NOMO-1 (cell line): ENCODE measurements at regions not wholly inside any gene's neighbourhood (a gene's known extent, or its start where the extent isn't known, plus 50 kb on each side); places are given as distances from the start of the nearest gene placed in this dataset.
"Not testable (repeated sequence)": the region's sequence is repeated elsewhere in the genome, so short reads cannot be mapped to it uniquely, and the experiment has no call there.

Experiments used
- DNase-seq, 2 experiments: peaks; one replicate each; lab custom pipeline; 2025; ENCODE audit not compliant: unreplicated experiment in 2 of 2; lab: John Stamatoyannopoulos, UW

DNA sequence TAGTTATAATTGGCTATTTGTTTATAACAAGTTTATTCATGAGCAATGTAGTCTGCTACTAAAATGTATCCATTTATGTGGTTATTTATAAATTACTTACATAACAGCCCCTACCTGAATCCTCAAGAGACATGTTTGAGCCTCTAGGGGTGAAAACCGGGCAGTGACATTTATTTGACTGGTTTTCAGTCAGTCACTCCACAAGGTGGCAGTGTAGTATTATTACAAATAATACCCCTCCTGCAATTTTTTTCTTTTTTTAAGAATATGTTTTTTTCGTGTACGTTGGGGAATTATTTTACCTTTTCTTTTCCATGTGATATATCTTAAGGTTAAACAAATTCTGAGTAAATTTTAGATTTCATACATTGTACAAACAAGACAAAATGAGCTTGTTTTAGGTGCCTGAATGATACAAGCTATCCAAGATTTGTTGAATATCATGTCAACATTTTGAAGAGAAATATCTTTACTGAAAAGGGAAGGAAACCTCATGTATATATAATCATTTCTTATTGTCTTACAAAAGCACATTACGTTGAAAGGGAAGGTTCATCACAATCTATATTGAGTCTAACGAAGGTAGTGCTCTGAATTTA lies 598.7 kb upstream of the TECRL start:
- DNase-seq: peak in 1 of 2 experiments; percentile 12

DNA sequence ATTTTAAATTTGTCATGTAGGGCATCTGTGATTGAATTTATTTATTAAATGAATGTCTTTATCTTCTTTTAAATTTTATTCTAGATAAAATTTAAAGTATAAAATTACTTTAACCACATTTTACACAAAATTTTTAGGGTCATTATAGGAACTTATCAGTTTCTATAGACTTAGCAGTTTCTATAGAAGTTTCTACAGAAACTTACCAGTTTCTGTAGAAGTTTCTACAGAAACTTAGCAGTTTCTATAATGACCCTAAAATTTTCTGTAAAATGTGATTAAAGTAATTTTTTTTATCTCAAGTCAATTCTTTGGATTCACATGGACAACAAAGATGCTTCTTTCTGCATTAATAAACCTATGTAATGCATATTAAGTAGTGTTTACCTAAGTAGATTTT lies 565.9 kb upstream of the TECRL start:
- no peak for DNase-seq

DNA sequence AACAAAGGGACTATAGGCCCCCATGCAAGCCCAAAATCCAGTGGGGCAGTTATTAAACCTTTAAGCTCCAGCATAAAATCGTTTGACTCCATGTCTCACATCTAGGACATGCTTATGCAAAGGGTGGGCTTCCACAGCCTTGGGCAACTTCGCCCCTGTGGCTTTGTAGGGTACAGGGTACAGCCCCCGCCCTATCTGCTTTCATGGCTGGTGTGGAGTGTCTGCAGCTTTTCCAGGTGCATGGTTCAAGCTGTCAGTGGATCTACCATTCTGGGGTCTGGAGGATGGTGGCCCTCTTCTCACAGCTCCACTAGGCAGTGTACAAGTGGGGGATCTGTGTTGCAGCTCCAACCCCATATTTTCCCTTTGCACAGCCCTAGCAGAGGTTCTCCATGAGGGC lies 559.8 kb upstream of the TECRL start:
- DNase-seq: no peak

DNA sequence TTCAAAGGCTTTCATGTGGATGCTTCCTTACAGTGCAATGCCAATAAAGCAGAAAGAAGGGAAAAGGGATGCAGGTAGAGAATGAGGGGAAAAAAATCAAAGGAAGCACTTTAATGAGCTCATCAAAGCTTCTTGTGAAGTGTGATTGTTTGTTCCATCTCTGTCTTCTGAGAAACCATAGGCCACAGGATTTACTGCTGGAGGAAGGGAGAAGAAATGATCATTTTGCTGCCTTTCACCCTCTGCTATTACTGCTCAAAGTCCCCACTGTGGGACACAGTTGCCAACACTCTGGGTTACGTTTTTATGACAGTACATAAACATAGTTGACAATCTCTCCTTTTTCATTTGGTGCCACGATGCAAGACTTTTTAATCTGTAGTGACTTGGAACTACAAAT lies 558.0 kb upstream of the TECRL start:
- no peak for DNase-seq

DNA sequence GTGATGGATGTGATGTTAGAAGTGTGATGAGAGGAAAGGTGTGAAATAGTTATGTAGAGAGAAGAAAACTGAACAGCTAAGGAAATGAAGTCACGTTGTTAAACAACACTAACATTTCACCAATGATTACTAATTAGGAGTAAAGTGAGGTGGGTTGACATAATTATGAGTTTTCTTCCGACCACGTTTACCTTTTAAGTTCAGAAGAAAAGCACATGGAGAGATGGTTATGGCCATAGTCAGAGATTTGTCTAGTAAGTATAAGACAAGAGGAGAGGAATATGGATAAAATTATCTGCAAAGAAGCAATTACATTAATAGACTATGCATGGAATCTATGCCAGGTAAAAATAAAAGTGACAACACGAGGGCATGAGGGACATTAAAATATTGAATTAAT lies 551.3 kb upstream of the TECRL start:
- no peak for DNase-seq

DNA sequence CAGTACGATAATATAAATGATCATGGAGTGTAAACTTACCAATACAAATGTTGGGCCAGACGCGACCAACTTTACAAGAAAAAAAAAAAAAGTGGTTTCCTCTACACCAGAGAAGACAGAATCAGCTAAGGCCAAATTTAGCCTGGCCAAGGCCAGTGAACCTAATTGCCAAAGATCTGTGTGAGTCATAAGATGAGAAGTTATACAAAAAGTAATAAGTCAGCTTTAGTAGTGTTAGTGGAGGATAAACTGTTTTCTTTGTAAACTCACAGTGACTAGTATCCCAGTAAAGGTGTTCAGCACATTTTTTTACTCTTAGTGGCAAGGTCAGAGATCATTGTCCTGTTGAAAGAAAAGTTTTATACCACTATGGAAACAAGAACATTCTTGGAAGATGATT lies 531.4 kb upstream of the TECRL start:
- DNase-seq: no peak

DNA sequence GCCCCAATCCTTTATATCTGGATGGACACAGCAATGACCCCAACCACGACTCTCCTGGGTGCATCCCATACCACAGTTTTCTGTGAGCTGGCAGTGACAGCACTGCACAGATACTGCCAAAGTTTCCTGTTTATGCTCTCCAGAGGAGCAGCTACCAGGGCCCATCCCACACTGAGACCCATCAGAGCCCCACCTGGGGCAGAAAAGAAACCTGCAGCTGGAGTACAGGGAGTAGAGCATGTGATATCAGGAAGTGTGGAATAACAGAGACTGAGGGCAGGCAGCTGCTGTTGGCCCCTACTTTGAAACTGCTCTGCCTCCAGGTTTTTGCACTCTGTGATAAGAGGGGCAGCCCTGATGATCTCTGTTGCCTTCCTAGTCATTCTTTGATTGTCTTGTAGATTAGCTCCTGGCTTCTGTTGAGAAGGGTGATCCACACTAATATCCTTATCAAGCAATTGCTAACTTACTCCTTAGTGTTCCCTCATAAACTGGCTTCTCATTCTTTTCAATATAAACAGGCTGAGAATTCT lies 526.3 kb upstream of the TECRL start:
- no peak for DNase-seq

DNA sequence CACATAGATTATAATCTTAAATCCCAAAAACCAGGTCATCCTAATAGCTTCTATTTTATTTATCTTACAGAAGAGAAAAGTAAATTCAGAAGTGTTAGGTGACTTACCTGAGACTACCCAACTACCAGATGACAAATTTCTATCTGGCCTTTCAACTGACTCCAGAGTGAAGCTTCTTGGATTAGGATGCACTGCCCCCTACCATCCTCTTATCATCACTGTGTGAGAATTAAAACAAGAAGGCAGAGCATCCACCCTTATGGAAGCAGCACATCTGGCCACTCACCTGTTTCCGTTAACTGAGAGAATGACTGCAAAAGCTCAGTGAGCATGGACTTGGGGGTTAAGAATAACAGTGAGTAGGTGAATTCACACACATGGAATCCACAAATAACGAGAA lies 502.6 kb upstream of the TECRL start:
- DNase-seq: no peak

DNA sequence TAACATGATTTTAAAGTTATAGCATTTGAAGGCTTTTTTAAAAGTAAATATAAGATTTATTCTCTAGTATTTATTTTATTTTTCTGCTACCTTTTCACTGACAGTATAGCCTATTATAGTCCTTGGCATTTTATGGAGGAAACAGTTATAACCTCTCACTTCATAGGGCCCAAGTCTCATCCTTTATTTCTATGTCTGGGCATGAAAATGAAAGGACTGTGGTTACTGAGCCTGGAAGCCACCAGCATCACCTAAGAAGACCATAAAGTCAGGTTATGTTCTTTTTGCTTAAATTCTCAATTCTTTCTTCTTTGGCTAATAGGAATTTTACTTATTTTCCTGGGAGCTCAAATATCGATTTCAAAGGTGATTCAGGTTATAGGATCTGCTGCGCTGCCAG lies 494.7 kb upstream of the TECRL start:
- no peak for DNase-seq

DNA sequence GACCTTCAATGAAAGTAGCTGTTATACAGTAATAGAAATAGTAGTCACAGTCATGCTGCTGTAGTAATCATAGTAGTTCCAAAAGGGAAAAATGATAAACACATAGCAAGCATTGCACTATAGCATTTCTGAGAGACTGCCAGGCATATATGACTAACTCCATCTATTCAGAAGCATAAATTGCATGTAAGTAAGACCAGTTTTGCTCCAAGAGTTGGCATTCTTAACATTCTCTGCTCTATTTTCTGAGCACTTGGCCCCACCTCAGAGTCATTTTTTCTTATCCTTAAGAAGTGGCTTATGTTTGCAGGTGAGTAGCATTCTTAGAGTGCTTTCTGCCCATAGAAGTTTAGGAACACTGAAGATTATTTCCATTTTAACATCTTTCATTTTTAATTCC lies 490.3 kb upstream of the TECRL start:
- no peak for DNase-seq

DNA sequence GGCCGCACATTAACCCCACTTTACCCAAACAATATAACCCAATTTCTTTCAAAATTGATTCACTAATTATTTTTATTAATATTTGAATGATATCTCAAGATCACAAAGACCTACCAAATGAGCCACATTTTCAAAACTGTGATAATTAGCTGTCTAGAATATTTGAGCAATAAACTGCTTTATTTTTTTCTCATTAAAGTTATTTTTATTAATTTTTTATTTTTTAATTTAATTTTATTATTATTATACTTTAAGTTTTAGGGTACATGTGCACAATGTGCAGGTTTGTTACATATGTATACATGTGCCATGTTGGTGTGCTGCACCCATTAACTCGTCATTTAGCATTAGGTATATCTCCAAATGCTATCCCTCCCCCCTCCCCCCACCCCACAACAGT lies 489.8 kb upstream of the TECRL start:
- DNase-seq: not testable (repeated sequence)

DNA sequence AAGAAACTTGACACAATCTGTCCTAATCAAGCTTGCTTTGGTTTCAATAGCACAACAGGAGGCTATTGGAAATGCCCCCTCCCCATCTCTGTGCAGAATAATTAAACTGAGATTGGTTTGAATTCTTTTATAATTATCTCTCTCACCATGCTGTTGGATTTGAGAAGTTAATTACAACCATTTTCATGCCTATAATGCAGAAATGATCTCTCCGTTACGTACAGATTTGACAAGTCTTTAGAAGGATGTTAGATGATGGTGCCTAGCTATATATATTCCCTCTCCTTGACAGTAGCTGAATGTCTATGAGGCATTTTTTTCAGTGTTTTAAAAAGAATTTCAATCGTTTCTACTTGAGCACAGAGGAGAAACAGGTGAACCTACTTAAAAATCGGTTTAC lies 488.4 kb upstream of the TECRL start:
- DNase-seq: no peak

DNA sequence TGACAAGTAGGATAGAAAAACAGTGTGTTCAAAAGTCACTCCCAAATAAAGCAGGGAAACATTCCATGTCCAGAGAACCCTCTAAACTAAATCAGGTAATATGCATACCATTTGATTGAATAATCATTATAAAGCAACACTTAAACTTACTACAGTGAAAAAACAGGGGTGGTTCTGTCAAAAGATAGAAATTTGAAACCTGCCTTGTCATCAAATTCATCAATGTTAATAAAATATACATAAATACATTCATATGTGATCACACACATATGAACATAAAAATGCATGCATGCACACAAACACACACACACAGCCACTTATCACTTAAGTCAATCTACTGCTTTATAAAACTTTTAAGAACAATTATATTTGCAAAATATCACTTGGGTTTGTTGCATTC lies 485.8 kb upstream of the TECRL start:
- no peak for DNase-seq

DNA sequence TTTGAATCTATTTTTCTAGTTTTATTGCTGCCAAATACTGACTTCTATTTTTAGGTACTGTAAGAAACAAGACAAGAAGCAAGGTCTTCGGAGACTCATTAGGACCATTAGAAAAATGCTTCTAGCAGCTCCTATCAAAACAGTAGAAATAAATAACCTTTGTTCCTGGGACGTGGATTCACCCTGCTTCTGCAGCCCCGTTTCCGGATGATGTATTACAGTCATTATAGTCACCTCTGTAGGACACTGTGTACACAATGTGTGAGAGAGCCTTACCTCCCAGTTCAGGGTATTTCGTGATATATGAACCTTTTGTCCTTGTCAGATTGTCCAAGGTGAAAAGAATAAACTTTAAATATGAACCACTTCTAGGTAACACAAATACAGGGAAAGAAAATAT lies 484.0 kb upstream of the TECRL start:
- DNase-seq: no peak

DNA sequence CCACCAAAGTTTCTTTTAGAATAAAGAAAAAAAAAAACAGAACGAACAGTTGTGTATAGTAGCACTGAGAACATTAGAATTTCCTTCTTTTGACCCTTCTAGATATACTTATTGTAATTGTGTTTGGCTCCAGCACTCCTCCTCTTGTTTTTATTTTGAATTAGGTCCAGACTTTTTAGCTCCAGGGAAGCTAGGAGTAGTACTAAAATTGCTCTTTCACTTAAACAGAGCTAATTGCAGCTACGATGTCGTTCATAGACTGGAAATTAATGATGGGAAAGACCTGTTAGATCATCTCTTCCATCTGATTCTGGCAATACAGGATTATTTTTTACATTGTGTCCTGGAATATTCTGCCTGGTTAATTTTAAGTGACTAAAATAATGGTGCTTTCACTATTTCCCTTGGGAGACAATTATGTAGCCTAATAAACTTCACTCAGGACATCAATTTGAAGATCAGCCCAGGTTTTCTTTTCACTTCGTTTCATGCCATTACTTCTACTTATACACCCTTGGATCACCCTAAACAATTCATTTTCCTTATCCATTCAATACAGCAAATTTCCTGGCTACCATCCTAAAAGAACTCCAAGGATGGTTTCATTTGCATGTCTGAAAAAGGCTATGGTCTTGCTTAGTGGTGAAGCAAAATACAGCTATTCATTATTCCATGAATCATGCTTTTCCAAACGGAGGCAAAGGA lies 480.8 kb upstream of the TECRL start:
- DNase-seq: no peak

DNA sequence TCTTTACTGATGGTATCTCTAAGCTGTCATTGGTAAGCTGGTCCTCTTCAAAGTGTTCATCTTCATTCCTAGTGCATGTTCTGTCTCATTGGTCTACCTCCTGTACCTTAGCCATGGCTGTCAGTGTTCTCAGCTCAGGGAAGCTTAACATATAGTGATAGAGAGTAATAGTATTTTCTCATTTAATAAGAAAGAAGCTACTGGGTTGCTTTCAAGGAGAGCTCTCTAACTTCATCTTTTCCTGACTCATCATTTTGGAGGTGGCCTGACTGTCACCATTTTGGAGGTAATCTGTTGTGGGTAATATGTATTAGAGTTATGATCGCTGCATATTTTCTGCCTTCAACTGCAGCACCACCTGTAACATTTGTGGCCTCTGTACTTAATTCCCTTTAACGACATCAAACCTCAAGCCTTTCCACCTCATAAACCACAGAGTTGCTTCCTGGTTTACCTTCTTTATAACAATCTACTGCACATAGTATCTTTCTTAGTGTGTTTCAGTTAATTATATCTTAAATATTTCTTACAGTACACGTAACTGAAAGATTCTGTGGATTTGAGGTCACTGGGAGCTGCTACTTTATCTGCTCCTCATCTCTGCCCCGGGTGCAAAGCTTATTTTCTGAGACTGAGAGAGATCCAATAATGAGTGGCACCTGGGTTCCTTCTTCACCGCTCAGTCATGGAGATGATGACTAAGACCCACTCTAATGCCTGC lies 474.0 kb upstream of the TECRL start:
- DNase-seq: no peak

DNA sequence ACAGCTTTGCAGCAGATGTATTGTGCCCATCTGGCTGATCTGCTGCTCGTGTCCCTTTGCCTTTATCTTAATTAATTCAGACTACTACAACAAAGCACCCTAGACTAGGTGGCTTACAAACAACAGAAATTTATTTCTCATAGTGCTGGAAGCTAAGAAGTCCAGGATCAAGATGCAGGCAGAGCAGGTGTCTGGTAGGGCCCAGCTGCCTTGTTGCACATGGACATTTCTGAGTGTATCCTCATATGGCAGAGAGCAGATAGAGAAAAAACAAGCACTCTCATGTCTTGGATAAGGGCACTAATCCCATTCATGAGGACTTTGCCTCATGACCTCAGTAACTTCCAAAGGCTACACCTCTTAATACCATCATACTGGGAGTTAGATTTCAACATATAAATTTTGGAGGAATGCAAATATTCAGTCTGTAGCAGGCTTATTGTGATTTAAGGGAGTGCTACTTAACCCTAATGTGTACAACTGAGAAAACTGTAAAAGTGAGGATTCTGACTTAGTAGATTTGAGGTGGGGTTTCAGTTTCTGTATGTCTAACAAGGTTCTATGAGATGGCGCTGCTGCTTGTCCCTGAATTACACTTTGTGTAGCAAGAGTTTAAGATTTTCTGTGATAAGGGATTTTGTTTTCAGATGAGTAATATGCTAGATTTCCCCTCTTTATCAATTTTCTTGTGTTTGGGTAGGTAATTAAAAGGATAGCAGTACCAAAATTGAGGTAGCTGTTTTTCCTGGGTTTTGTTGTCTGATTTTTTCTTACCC lies 473.2 kb upstream of the TECRL start:
- DNase-seq: no peak

DNA sequence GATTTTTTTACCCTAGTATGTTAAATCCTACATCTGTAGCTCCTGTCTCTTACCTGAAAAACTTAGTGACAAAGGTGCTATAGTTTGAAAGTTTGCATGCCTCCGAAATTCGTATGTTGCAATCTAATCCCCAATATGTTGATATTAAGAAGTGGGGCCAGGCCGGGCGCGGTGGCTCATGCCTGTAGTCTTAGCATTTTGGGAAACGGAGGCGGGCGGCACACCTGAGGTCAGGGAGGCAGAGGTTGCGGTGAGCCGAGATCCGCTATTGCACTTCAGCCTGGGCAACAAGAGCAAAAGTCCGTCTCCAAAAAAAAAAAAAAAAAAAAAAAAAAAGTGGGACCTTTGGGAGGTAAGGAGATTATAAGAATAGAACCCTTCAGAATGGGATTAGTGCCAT lies 471.3 kb upstream of the TECRL start:
- DNase-seq: no peak

DNA sequence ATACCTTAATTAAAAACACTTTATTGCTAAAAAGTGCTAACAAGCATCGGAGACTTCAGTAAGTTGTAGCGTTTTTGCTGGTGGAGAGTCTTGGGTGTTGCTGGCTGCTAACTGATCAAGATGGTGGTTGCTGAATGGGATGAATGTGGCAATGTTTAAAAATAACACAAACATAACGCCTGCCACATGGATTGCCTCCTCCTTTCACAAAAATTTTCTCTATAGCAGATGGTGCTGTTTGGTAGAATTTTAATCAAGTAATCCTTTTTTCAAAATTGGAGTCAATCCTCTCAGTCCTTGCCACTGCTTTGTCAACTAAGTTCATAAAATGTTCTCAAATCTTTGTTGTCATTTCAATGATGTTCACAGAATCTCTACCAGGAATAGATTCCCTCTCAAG lies 466.8 kb upstream of the TECRL start:
- DNase-seq: no peak

DNA sequence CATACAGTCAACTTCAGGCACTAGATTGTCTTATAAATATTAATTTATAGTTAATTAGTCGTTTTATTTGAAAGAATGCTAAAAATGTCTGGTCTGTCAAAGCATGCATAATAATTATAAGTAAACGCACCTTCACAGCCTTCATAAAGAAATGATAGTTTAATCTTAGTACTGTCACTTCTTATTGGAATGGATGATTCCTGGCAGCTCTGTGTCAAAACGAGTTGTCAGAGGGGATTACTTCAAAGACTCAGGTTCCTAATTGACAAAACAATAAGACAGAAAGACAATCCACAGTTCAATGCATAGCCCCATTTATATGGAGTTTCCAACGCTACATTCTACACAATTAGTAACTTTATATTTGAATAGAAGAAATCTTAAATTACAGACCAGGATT lies 461.3 kb upstream of the TECRL start:
- no peak for DNase-seq

DNA sequence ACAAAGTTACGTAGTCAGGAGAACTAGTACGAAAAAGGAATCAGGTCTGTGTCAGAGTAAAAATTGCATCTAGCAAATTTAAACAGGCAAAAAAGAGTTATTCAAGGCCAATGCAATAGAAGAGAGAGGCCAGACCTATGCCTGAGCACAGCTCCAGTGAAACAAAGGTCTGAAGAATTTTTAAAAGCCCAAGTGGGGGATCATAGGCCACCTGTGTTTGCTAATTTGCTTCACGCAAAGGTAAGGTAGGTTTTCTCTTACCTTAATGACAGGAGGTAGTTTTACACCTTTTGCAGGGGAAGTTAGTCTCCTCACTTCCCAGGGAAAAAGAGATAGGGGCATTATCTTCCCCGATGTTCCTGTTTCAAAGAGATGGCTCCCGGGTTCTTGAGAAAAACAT lies 448.6 kb upstream of the TECRL start:
- DNase-seq: no peak
